GM18499 (cell line): ENCODE measurements at regions not wholly inside any gene's neighbourhood (a gene's known extent, or its start where the extent isn't known, plus 50 kb on each side); places are given as distances from the start of the nearest gene placed in this dataset.
"Not testable (repeated sequence)": the region's sequence is repeated elsewhere in the genome, so short reads cannot be mapped to it uniquely, and the experiment has no call there.

Experiments
- ATAC-seq: cut with Tn5 transposase; IDR thresholded peaks from one replicate; pipeline ENCODE4 v1.9.1; 2021; ENCODE audit warnings: moderate number of reproducible peaks; ENCODE audit not compliant: insufficient read depth, unreplicated experiment

GRCh38 chr13:26847281-26847680 is 86.7 kb upstream of the GPR12 start:
- no peak for ATAC-seq

- ATAC-seq, result not testable (repeated sequence)
These were observed 84.5 kb upstream of the GPR12 start for GRCh38 chr13:26845063-26845462.

- no peak for ATAC-seq
These were observed 79.1 kb upstream of the GPR12 start for GRCh38 chr13:26839682-26840081.

GRCh38 chr13:26838821-26839220 is 78.2 kb upstream of the GPR12 start:
- ATAC-seq, result no peak

- no peak for ATAC-seq
These were observed 77.4 kb upstream of the GPR12 start for GRCh38 chr13:26837997-26838396.

GRCh38 chr13:26837102-26837501 is 76.5 kb upstream of the GPR12 start:
- no peak for ATAC-seq

GRCh38 chr13:26836626-26837025 is 76.0 kb upstream of the GPR12 start:
- ATAC-seq, result no peak

GRCh38 chr13:26834646-26835045 is 74.1 kb upstream of the GPR12 start:
- no peak for ATAC-seq

GRCh38 chr13:26831336-26831908 is 70.8 kb upstream of the GPR12 start:
- no peak for ATAC-seq

- ATAC-seq, result no peak
These were observed 69.1 kb upstream of the GPR12 start for GRCh38 chr13:26829716-26830115.

GRCh38 chr13:26824581-26824980 is 64.0 kb upstream of the GPR12 start:
- ATAC-seq, result no peak

- ATAC-seq, result no peak
These were observed 61.6 kb upstream of the GPR12 start for GRCh38 chr13:26822146-26822545.

GRCh38 chr13:26821672-26822071 is 61.1 kb upstream of the GPR12 start:
- no peak for ATAC-seq

GRCh38 chr13:26820871-26821270 is 60.3 kb upstream of the GPR12 start:
- ATAC-seq, result no peak

GRCh38 chr13:26819046-26819445 is 58.5 kb upstream of the GPR12 start:
- ATAC-seq, result no peak

- no peak for ATAC-seq
These were observed 56.3 kb upstream of the GPR12 start for GRCh38 chr13:26816881-26817280.

GRCh38 chr13:26813980-26814348 is 53.4 kb upstream of the GPR12 start:
- no peak for ATAC-seq

- no peak for ATAC-seq
These were observed 52.9 kb upstream of the GPR12 start for GRCh38 chr13:26813321-26813979.

- no peak for ATAC-seq
These were observed 51.0 kb upstream of the GPR12 start for GRCh38 chr13:26811581-26811980.
